Esophagus squamous epithelium (tissue), 5 donors: ENCODE measurements at regions not wholly inside any gene's neighbourhood (a gene's known extent, or its start where the extent isn't known, plus 50 kb on each side); places are given as distances from the start of the nearest gene placed in this dataset.

Experiments used
- DNase-seq: peaks from one replicate; lab custom pipeline; 2025; lab: John Stamatoyannopoulos, UW
- H3K27ac ChIP-seq, 4 donors: fragments of 200-600 bp; sonication (generic); one replicate each; pipeline ENCODE4 v1.5.1; 2016 to 2019; ENCODE audit warnings: mild to moderate bottlenecking in 1 of 4
- H3K27me3 ChIP-seq, 4 donors: fragments of 200-600 bp; sonication (generic); 1 replicate in 3 of 4; 2 replicates in 1 of 4; pipeline versions ENCODE4 v1.5.1 to v1.6.0; 2017 to 2021; ENCODE audit warnings: antibody characterized with exemption in 1 of 4
- H3K36me3 ChIP-seq, 3 donors: fragments of 200-600 bp; sonication (generic); one replicate each; pipeline ENCODE4 v1.5.1; 2016 to 2019
- H3K4me1 ChIP-seq, 3 donors: fragments of 200-600 bp; sonication (generic); one replicate each; pipeline ENCODE4 v1.5.1; 2017 to 2019
- H3K4me3 ChIP-seq, 4 donors: fragments of 200-600 bp; sonication (generic); 1 replicate in 3 of 4; 2 replicates in 1 of 4; pipeline ENCODE4 v1.5.1; 2016 to 2019; ENCODE audit warnings: mild to moderate bottlenecking in 2 of 4, moderate library complexity in 1 of 4
- H3K9me3 ChIP-seq, 3 donors: fragments of 200-600 bp; sonication (generic); one replicate each; pipeline ENCODE4 v1.5.1; 2016 to 2019
- POLR2A ChIP-seq, 4 donors: fragments of 450-650 bp; IDR thresholded peaks; one replicate each; pipeline ENCODE4 v1.6.1; 2017; ENCODE audit warnings: antibody characterized with exemption in 4 of 4, mild to moderate bottlenecking in 4 of 4, moderate library complexity in 3 of 4
- WGBS, 2 donors: methylation state at CpG; one replicate each; pipeline ENCODE4 v1.1.5; 2018; 5-methylcytosine and 5-hydroxymethylcytosine counted together
- intact Hi-C: fragments of 100-400 bp; cut with DNase I; formaldehyde crosslinking; loops from one replicate; pipeline ENCODE4 v1.15.0; 2022
- TF ChIP-seq, protein P1 (sequence below), 6 experiments: fragments of 450-650 bp in 4 of 6; fragments of 200-600 bp in 2 of 6; sonication (generic) in 2 of 6; IDR thresholded peaks; one replicate each; pipeline ENCODE4 v1.5.1; 2016 to 2019; ENCODE audit warnings: antibody characterized with exemption in 6 of 6, mild to moderate bottlenecking in 4 of 6, moderate library complexity in 4 of 6
- donor health status: DM: yes; HTN: yes; CAD: no.

DNA sequence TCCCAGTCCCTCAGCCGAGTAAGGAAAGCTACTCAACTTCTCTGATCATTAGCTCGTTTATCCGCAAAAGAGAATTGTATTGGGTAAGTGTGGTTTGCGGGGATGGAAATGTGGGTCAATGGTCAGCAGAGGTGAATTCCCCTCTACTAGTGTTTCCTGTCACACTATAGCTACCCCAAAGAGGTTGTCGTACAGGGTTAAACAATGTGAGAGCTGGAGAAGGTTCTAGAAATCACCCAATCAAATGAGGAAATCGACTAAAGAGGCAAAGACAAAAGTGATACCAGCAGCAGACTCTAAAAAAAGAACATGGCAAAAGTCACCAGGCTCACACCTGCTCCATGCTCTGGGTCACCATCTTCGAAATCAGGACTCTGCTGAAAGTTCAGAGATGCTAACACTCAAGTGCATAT is 144.7 kb upstream of the ITGA4 start:
- TF ChIP-seq, protein P1, sequence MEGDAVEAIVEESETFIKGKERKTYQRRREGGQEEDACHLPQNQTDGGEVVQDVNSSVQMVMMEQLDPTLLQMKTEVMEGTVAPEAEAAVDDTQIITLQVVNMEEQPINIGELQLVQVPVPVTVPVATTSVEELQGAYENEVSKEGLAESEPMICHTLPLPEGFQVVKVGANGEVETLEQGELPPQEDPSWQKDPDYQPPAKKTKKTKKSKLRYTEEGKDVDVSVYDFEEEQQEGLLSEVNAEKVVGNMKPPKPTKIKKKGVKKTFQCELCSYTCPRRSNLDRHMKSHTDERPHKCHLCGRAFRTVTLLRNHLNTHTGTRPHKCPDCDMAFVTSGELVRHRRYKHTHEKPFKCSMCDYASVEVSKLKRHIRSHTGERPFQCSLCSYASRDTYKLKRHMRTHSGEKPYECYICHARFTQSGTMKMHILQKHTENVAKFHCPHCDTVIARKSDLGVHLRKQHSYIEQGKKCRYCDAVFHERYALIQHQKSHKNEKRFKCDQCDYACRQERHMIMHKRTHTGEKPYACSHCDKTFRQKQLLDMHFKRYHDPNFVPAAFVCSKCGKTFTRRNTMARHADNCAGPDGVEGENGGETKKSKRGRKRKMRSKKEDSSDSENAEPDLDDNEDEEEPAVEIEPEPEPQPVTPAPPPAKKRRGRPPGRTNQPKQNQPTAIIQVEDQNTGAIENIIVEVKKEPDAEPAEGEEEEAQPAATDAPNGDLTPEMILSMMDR (IDR thresholded peaks at IDR 0.05) = no peak
- TF ChIP-seq POLR2A (IDR thresholded peaks at IDR 0.05) = peak in 1 of 4 donors; percentile 7
- Histone ChIP-seq H3K4me1 (no peaks in the 10 kb centered on the region), H3K27ac (peak overlapping the region in 1 of 4 donors; percentile 9), H3K4me3 (no peak overlapping the region), H3K36me3 (no peaks in the 10 kb centered on the region), H3K9me3 (no peaks in the 10 kb centered on the region), H3K27me3 (no peaks in the 10 kb centered on the region)
- WGBS, 2 donors = 62 to 72% methylated on average over 7 of the region's 7 CpGs
- no peak for DNase-seq
- intact Hi-C loops = no loop called here

DNA sequence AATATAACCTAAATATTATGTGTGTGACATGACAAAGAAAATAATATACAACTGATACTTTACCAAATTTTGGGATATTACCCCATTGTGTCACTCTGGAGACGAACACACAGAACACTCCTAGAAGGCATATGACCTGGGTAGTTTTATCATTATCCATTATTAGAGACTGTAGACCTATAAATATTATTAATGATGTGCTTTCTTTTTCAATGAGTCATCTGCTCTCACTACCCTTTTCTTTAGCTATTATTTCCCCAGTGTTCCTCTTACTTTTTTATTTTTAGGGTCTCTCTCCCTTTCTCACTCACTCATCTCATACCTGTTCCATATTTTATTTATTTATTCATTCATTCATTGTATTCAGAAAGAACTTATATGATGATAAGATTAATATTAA is 143.3 kb upstream of the ITGA4 start:
- 74 to 77% methylated on average over 1 of the region's 1 CpG for WGBS, 2 donors
- TF ChIP-seq, protein P1 (IDR thresholded peaks at IDR 0.05) = no peak
- TF ChIP-seq POLR2A (IDR thresholded peaks at IDR 0.05) = no peak
- Histone ChIP-seq H3K27ac (no peak overlapping the region), H3K27me3 (no peaks in the 10 kb centered on the region), H3K9me3 (no peaks in the 10 kb centered on the region), H3K4me3 (no peak overlapping the region), H3K4me1 (no peaks in the 10 kb centered on the region), H3K36me3 (no peaks in the 10 kb centered on the region)
- no peak for DNase-seq
- intact Hi-C loops = no loop called here

DNA sequence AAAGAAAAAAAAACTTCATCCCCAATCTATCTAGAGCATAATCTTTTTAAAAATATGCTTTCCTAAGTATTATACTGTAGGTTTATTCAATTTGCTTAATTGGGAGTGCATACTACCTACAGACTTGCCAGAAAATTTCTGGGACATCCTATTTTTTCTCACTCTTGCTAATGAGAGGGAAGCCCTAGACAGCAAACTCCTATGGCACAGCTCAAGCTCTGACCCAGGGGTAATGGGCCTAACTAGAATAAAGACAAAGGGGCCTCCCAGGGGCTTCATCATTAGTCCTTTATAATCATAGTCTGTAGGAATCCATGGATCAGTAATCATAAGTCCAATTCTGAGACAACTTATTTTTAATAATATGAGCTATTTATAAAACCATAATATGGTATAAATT is 142.6 kb upstream of the ITGA4 start:
- Histone ChIP-seq H3K27ac (no peak overlapping the region), H3K9me3 (no peaks in the 10 kb centered on the region), H3K27me3 (no peaks in the 10 kb centered on the region), H3K4me3 (no peak overlapping the region), H3K36me3 (no peaks in the 10 kb centered on the region), H3K4me1 (no peaks in the 10 kb centered on the region)
- intact Hi-C loops = no loop called here
- TF ChIP-seq POLR2A (IDR thresholded peaks at IDR 0.05) = no peak
- DNase-seq = no peak

DNA sequence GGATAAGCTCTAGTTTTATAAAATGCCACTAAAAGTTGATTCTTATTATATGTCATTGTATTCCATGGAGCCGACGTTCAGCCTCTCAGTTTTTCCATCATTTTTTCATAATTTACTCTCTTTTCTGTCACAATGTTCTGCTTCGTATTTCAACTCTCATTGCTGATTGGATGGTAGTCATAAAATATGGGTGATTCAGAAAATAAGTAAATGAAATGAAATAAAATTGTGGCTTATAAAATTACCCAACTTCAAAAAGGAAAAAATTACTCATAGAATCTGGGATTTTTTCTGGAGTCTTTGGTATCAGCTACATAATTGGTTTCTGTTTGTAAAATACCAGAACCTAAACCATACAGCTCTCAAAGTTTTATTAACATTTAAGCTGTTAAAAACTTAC is 139.7 kb upstream of the ITGA4 start:
- 76 to 85% methylated on average over 3 of the region's 3 CpGs for WGBS, 2 donors
- no peaks in the 10 kb centered on the region for H3K36me3 ChIP-seq
- no peaks in the 10 kb centered on the region for H3K9me3 ChIP-seq
- no peaks in the 10 kb centered on the region for H3K4me1 ChIP-seq
- no peak overlapping the region for H3K4me3 ChIP-seq
- no peak for DNase-seq
- H3K27me3 ChIP-seq = no peaks in the 10 kb centered on the region
- intact Hi-C loops = no loop called here
- H3K27ac ChIP-seq = no peak overlapping the region
- no peak for TF ChIP-seq POLR2A (IDR thresholded peaks at IDR 0.05)
- TF ChIP-seq, protein P1 (IDR thresholded peaks at IDR 0.05) = no peak

DNA sequence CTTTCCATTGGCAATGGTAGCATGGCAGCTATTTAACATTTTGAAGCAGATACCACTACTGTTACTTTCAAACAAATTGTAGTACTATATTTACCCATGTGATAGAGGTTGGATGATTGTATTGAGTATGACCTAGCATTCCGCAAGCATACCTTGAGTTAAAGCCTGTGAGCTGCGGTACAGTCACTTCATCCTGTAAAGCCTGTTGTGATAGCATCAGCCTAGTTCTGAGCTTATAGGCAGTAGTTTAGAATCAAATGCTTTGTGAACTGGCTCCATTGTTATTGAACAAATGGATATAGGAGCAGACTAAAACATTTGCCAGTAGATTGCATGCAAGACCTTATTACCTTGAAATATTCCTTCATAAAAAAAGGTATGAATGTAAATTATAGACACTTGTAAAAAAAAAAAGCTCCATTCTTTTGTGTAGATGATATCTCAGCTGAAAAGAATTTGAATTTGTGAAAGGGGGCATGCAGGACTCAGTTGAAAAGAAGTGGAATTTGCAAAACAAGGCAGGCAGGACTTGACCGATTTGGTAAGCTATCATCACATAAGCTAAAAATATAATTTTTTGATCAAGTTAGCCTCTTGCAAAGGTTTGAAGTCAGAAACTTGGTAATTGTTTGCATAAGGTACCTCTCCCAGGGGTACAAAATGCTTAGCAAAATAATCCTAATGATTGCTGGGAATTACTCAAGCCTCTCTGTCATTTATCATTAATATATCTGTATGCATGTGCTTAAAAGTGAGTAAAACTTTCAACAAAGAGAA is 138.5 kb upstream of the ITGA4 start:
- Histone ChIP-seq H3K9me3 (no peaks in the 10 kb centered on the region), H3K4me1 (no peaks in the 10 kb centered on the region), H3K27me3 (no peaks in the 10 kb centered on the region), H3K4me3 (no peak overlapping the region), H3K27ac (no peak overlapping the region), H3K36me3 (no peaks in the 10 kb centered on the region)
- DNase-seq = no peak
- WGBS, 2 donors = 77 to 89% methylated on average over 3 of the region's 3 CpGs
- intact Hi-C loops = no loop called here
- TF ChIP-seq POLR2A (IDR thresholded peaks at IDR 0.05) = no peak
- TF ChIP-seq, protein P1 (IDR thresholded peaks at IDR 0.05) = no peak
